Glutamatergic neuron (in vitro differentiated cells): ENCODE measurements at regions not wholly inside any gene's neighbourhood (a gene's known extent, or its start where the extent isn't known, plus 50 kb on each side); places are given as distances from the start of the nearest gene placed in this dataset.
A peak's percentile ranks its signal among the peaks of the same experiment; 100 is the strongest.

ENCODE experiments used
- DNase-seq: peaks from one replicate; pipeline ENCODE4 v3.0.0; 2022
- H3K27ac Mint-ChIP-seq: one replicate; pipeline ENCODE4 v1.8.0; 2020; ENCODE audit warnings: mild to moderate bottlenecking, mixed read lengths, inconsistent platforms; ENCODE audit not compliant: unreplicated experiment
- H3K27me3 Mint-ChIP-seq: one replicate; pipeline ENCODE4 v1.8.0; 2020; ENCODE audit warnings: mild to moderate bottlenecking, moderate library complexity, mixed read lengths, inconsistent platforms; ENCODE audit not compliant: unreplicated experiment
- H3K36me3 Mint-ChIP-seq: one replicate; pipeline ENCODE4 v1.8.0; 2020; ENCODE audit warnings: mild to moderate bottlenecking, mixed read lengths, inconsistent platforms; ENCODE audit not compliant: unreplicated experiment
- H3K4me1 Mint-ChIP-seq: one replicate; pipeline ENCODE4 v1.8.0; 2020; ENCODE audit warnings: mild to moderate bottlenecking, low read depth, mixed read lengths, inconsistent platforms; ENCODE audit not compliant: unreplicated experiment
- H3K4me3 Mint-ChIP-seq: one replicate; pipeline ENCODE4 v1.8.0; 2020; ENCODE audit warnings: mild to moderate bottlenecking, mixed read lengths, inconsistent platforms; ENCODE audit not compliant: unreplicated experiment
- H3K9me3 Mint-ChIP-seq: one replicate; pipeline ENCODE4 v1.8.0; 2020; ENCODE audit warnings: mild to moderate bottlenecking, moderate library complexity, mixed read lengths, inconsistent platforms; ENCODE audit not compliant: unreplicated experiment
- CTCF ChIP-seq: fragments of 200-600 bp; sonication (generic); IDR thresholded peaks from one replicate; pipeline ENCODE4 v1.5.0; 2021; ENCODE audit not compliant: partially characterized antibody, unreplicated experiment

- no peak for DNase-seq
- H3K9me3 Mint-ChIP-seq = no peaks in the 10 kb centered on the region
- TF ChIP-seq CTCF = no peak
- no peak overlapping the region for H3K27ac Mint-ChIP-seq
- H3K4me1 Mint-ChIP-seq = peaks cover 15% of the 10 kb centered on the region
- no peaks in the 10 kb centered on the region for H3K27me3 Mint-ChIP-seq
- H3K36me3 Mint-ChIP-seq = no peaks in the 10 kb centered on the region
- H3K4me3 Mint-ChIP-seq = no peak overlapping the region
These were observed 1049.9 kb upstream of the TENM3 start for GRCh38 chr4:181193131-181193930.

GRCh38 chr4:181194096-181194495, 1049.1 kb upstream of the TENM3 start:
- peaks cover 15% of the 10 kb centered on the region for H3K4me1 Mint-ChIP-seq
- no peaks in the 10 kb centered on the region for H3K27me3 Mint-ChIP-seq
- no peak overlapping the region for H3K4me3 Mint-ChIP-seq
- no peak overlapping the region for H3K27ac Mint-ChIP-seq
- H3K9me3 Mint-ChIP-seq = no peaks in the 10 kb centered on the region
- no peak for TF ChIP-seq CTCF
- DNase-seq = no peak
- no peaks in the 10 kb centered on the region for H3K36me3 Mint-ChIP-seq

- TF ChIP-seq CTCF = no peak
- Mint-ChIP-seq H3K9me3 (no peaks in the 10 kb centered on the region), H3K36me3 (no peaks in the 10 kb centered on the region), H3K27ac (no peak overlapping the region), H3K4me1 (peaks cover 8% of the 10 kb centered on the region), H3K4me3 (peak overlapping the region; percentile 2), H3K27me3 (no peaks in the 10 kb centered on the region)
- no peak for DNase-seq
These were observed 1043.1 kb upstream of the TENM3 start for GRCh38 chr4:181200076-181200475.

- Mint-ChIP-seq H3K9me3 (no peaks in the 10 kb centered on the region), H3K36me3 (no peaks in the 10 kb centered on the region), H3K27me3 (no peaks in the 10 kb centered on the region), H3K4me3 (no peak overlapping the region), H3K4me1 (no peaks in the 10 kb centered on the region), H3K27ac (no peak overlapping the region)
- DNase-seq = no peak
- no peak for TF ChIP-seq CTCF
These were observed 1041.0 kb upstream of the TENM3 start for GRCh38 chr4:181202240-181202639.

- H3K4me1 Mint-ChIP-seq = no peaks in the 10 kb centered on the region
- no peaks in the 10 kb centered on the region for H3K36me3 Mint-ChIP-seq
These were observed 1039.1 kb upstream of the TENM3 start for GRCh38 chr4:181204109-181204508.

More at GRCh38 chr4:181204109-181204508, 1039.1 kb upstream of the TENM3 start:
- Mint-ChIP-seq H3K27me3 (no peaks in the 10 kb centered on the region), H3K4me3 (no peak overlapping the region), H3K9me3 (no peaks in the 10 kb centered on the region), H3K27ac (no peak overlapping the region)
- TF ChIP-seq CTCF = no peak
- DNase-seq = no peak
